ENCODE measurements at regions not wholly inside any gene's neighbourhood (a gene's known extent, or its start where the extent isn't known, plus 50 kb on each side); places are given as distances from the start of the nearest gene placed in this dataset.

DNA sequence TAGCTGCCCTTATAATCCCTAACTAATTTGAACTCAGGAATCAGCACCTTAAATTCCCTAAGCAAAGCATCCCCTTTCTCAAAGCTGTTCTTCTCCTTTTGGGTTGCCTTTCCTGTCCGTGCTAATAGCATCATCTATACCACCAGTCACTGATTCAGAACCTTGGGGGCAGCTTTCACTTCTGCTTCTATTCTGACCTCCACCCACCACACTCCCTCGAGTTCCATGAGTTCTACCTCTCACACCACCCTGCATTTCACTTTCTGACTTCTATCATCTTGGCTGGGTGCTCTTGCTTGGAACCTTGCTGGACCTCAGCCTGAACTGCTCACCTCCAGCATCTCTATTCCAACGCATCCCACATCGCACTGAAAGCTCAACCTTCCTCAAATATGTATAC is 55.4 kb upstream of the KCNMB2 start:
- TF ChIP-seq CTCF (IDR thresholded peaks at IDR 0.05; ENCODE audit: low read depth, low read length, poor library complexity, severe bottlenecking): no peak
- TF ChIP-seq EZH2phosphoT487 (IDR thresholded peaks at IDR 0.05; ENCODE audit: borderline replicate concordance, low read length): no peak
